Ovary (tissue), 3 donors: ENCODE measurements at regions not wholly inside any gene's neighbourhood (a gene's known extent, or its start where the extent isn't known, plus 50 kb on each side); places are given as distances from the start of the nearest gene placed in this dataset.

Experiments
- EP300 ChIP-seq: sonication (generic); formaldehyde crosslinking; IDR thresholded peaks from one replicate; pipeline ENCODE4 v1.6.1; 2017; ENCODE audit warnings: antibody characterized with exemption
- TF ChIP-seq, protein P1 (sequence below), 3 donors: fragments of 450-650 bp in 2 of 3; fragments of 200-600 bp in 1 of 3; IDR thresholded peaks; one replicate each; pipeline versions ENCODE4 v1.5.1 to v1.8.0; 2016 to 2022; ENCODE audit warnings: antibody characterized with exemption in 3 of 3, mild to moderate bottlenecking in 1 of 3
- donor health status: DM: no; HTN: no; CAD: no.

DNA sequence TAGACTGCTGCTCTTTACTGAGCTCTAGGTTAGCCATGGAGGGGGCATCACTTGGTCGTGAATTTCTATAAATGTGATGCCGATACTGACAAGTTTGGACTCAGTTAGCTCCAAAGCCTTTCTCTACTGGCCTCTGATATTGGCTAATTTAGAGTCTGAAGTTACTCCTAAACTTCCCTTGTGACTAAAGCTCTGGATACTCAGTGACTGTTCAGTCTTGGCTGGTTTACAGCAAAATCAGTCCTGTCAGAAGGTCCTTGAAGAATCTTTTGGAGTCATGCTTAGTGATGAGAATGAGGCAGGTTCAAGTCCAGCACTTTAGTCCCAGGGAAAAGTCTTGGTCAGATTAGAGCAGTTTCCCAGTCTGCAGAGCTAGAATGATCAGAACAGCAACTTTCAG is 197.5 kb upstream of the HS3ST4 start:
- TF ChIP-seq, protein P1, sequence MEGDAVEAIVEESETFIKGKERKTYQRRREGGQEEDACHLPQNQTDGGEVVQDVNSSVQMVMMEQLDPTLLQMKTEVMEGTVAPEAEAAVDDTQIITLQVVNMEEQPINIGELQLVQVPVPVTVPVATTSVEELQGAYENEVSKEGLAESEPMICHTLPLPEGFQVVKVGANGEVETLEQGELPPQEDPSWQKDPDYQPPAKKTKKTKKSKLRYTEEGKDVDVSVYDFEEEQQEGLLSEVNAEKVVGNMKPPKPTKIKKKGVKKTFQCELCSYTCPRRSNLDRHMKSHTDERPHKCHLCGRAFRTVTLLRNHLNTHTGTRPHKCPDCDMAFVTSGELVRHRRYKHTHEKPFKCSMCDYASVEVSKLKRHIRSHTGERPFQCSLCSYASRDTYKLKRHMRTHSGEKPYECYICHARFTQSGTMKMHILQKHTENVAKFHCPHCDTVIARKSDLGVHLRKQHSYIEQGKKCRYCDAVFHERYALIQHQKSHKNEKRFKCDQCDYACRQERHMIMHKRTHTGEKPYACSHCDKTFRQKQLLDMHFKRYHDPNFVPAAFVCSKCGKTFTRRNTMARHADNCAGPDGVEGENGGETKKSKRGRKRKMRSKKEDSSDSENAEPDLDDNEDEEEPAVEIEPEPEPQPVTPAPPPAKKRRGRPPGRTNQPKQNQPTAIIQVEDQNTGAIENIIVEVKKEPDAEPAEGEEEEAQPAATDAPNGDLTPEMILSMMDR (IDR thresholded peaks at IDR 0.05): no peak
- TF ChIP-seq EP300: no peak
